T-cell (primary cell): ENCODE measurements at regions not wholly inside any gene's neighbourhood (a gene's known extent, or its start where the extent isn't known, plus 50 kb on each side); places are given as distances from the start of the nearest gene placed in this dataset.

Experiments
- ATAC-seq, 4 experiments: fragments of 200-7000 bp in 3 of 4; fragments of 150-1000 bp in 1 of 4; cut with Tn5 transposase; replicated peaks in 1 of 4; 1 replicate in 3 of 4; 2 replicates in 1 of 4; pipeline ENCODE4 v1.10.0; 2021; ENCODE audit warnings: moderate library complexity in 3 of 4, mild to moderate bottlenecking in 2 of 4, moderate number of reproducible peaks in 1 of 4
- CTCF ChIA-PET, 2 donors: fragments of 300-600 bp; sonication (Branson Sonifier 250); formaldehyde crosslinking; loops; one replicate each; lab custom pipeline; 2022; ENCODE audit warnings: antibody characterized with exemption in 2 of 2; lab: Charles Lee
- POLR2A ChIA-PET, 2 donors: fragments of 300-600 bp; sonication (Branson Sonifier 250); formaldehyde crosslinking; loops; one replicate each; lab custom pipeline; 2022; ENCODE audit warnings: antibody characterized with exemption in 2 of 2; lab: Charles Lee
- DNase-seq, 35 experiments: peaks; one replicate each; pipeline versions ENCODE4 v3.0.0 to v3.0.0-alpha.2; 2013 to 2023
- H3K27ac ChIP-seq: one replicate; pipeline ENCODE4 v1.5.1; 2013; ENCODE audit warnings: low read length
- H3K27me3 ChIP-seq, 2 experiments: replicated peaks in 1 of 2; 1 replicate in 1 of 2; 2 replicates in 1 of 2; pipeline versions ENCODE4 v1.6.1 to v1.7.0; 2013; ENCODE audit warnings: low read length in 1 of 2, mixed read lengths in 1 of 2; ENCODE audit not compliant: control insufficient read depth in 2 of 2, insufficient read depth in 2 of 2; ENCODE audit errors: extremely low read depth in 1 of 2
- H3K36me3 ChIP-seq, 2 donors: 1 replicate in 1 of 2; 2 replicates in 1 of 2; pipeline versions ENCODE4 v1.6.1 to v1.7.0; 2013; ENCODE audit warnings: low read length in 1 of 2; ENCODE audit not compliant: control insufficient read depth in 2 of 2, insufficient read depth in 1 of 2; ENCODE audit errors: extremely low read depth in 1 of 2
- H3K4me1 ChIP-seq, 2 experiments: 1 replicate in 1 of 2; 2 replicates in 1 of 2; pipeline versions ENCODE4 v1.6.1 to v1.7.0; 2013; ENCODE audit warnings: low read length in 2 of 2, mixed read lengths in 1 of 2; ENCODE audit not compliant: insufficient read depth in 2 of 2, control insufficient read depth in 1 of 2; ENCODE audit errors: extremely low read depth in 1 of 2
- H3K4me3 ChIP-seq, 2 donors: 1 replicate in 1 of 2; 2 replicates in 1 of 2; pipeline versions ENCODE4 v1.5.1 to v1.7.0; 2013; ENCODE audit warnings: mild to moderate bottlenecking in 2 of 2, low read length in 1 of 2, moderate library complexity in 1 of 2; ENCODE audit not compliant: control insufficient read depth in 1 of 2; ENCODE audit errors: extremely low read depth in 1 of 2
- H3K9me3 ChIP-seq: 2 replicates; pipeline ENCODE4 v1.7.0; 2013
- H3K27ac Mint-ChIP-seq, 2 donors: one replicate each; pipeline ENCODE4 v1.8.0; 2020 to 2021; ENCODE audit warnings: mild to moderate bottlenecking in 2 of 2, mixed read lengths in 2 of 2
- H3K27me3 Mint-ChIP-seq, 2 donors: one replicate each; pipeline ENCODE4 v1.8.0; 2021 to 2022; ENCODE audit warnings: mixed read lengths in 2 of 2
- H3K36me3 Mint-ChIP-seq: one replicate; pipeline ENCODE4 v1.8.0; 2021; ENCODE audit warnings: mixed read lengths
- H3K4me1 Mint-ChIP-seq, 3 donors: one replicate each; pipeline ENCODE4 v1.8.0; 2020 to 2022; ENCODE audit warnings: mixed read lengths in 3 of 3, mild to moderate bottlenecking in 1 of 3
- H3K4me3 Mint-ChIP-seq, 3 donors: one replicate each; pipeline ENCODE4 v1.8.0; 2020 to 2022; ENCODE audit warnings: mild to moderate bottlenecking in 3 of 3, mixed read lengths in 3 of 3, moderate library complexity in 3 of 3
- H3K9me3 Mint-ChIP-seq, 3 donors: one replicate each; pipeline ENCODE4 v1.8.0; 2020 to 2022; ENCODE audit warnings: mixed read lengths in 3 of 3
- WGBS: methylation state at CpG from one replicate; pipeline ENCODE4 v1.1.5; 2013; ENCODE audit warnings: missing lambda C conversion rate; ENCODE audit not compliant: insufficient coverage; 5-methylcytosine and 5-hydroxymethylcytosine counted together

- H3K27me3 Mint-ChIP-seq: peaks cover 3 to 4% of the 10 kb centered on the region in 2 donors
- no peaks in the 10 kb centered on the region for H3K4me1 Mint-ChIP-seq
- Histone ChIP-seq H3K36me3 (no peaks in the 10 kb centered on the region), H3K4me1 (peaks cover 0 to 4% of the 10 kb centered on the region in 2 experiments), H3K9me3 (no peaks in the 10 kb centered on the region), H3K27me3 (peaks cover 0 to 31% of the 10 kb centered on the region in 2 experiments), H3K4me3 (no peak overlapping the region), H3K27ac (no peak overlapping the region)
- no peaks in the 10 kb centered on the region for H3K9me3 Mint-ChIP-seq
- H3K36me3 Mint-ChIP-seq: no peaks in the 10 kb centered on the region
- POLR2A ChIA-PET: no interaction called here
- H3K27ac Mint-ChIP-seq: no peak overlapping the region
- ATAC-seq (peak; percentile 71 to 84 (median 78)), DNase-seq (peak; percentile 30 to 88 (median 70))
- no peak overlapping the region for H3K4me3 Mint-ChIP-seq
- 43% methylated on average over 13 of the region's 20 CpGs for WGBS
- CTCF ChIA-PET: interaction anchor here (0.6 to 0.8 kb wide), 4 partner anchors 426 to 805 kb away, joined by 3 to 5 read pairs (median 4); no protein-coding TSS in a partner anchor
Observed at GRCh38 chr22:23385678-23386631, 194.1 kb downstream of the IGLL1 start.

DNA sequence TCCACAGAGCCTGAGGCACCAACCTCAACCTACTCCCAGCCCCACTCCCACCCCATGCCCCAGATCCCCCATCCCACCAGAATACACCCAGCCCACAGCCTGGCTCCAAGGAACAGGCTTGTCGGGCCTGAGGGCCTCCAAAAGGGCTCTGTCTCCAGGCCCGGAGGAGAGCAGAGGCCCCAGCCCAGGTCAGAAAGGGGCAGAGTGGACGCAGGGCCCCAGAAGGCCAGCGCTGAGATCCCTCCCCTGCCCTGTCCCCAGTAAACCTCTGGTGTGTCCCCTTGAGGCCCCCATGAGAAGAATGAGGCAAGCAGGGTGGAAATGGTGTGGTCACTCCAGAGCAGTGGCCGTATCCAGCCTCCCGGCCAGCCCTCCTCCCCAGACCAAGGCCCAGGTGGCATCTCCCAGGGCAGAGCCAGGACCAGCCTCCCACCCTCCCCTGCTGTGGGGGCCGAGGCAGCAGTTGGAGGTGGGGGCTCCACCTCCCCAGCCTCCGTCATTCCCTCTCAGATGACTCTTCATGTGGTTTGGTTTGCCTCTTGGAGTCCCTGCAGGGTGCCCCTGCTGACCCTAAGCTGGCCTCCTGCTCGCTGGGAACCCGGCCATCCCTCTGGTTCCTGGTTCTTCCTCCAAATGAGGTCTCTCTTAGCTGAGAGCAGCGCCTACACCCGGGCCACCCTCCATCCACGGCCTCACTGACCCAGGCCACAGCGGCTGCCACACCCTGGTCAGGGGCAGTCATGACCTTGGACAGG, 195.0 kb downstream of the IGLL1 start:
- Mint-ChIP-seq H3K27me3 (peaks cover 3 to 4% of the 10 kb centered on the region in 2 donors), H3K4me1 (no peaks in the 10 kb centered on the region), H3K27ac (no peak overlapping the region), H3K36me3 (no peaks in the 10 kb centered on the region), H3K4me3 (no peak overlapping the region), H3K9me3 (no peaks in the 10 kb centered on the region)
- no peak for DNase-seq
- H3K27me3 ChIP-seq: peaks cover 0 to 31% of the 10 kb centered on the region in 2 experiments
- peak in 1 of 4 experiments; percentile 8 for ATAC-seq
- no peaks in the 10 kb centered on the region for H3K9me3 ChIP-seq
- H3K4me3 ChIP-seq: no peak overlapping the region
- POLR2A ChIA-PET: no interaction called here
- no peak overlapping the region for H3K27ac ChIP-seq
- H3K4me1 ChIP-seq: peaks cover 0 to 4% of the 10 kb centered on the region in 2 experiments
- WGBS: 86% methylated on average over 6 of the region's 14 CpGs
- no peaks in the 10 kb centered on the region for H3K36me3 ChIP-seq
- CTCF ChIA-PET: interaction anchor here in 1 of 2 donors (0.7 kb wide), 1 partner anchor 425 kb away, joined by 3 read pairs; no protein-coding TSS in a partner anchor

- no peaks in the 10 kb centered on the region for H3K36me3 ChIP-seq
- no peak overlapping the region for H3K27ac ChIP-seq
- Mint-ChIP-seq H3K36me3 (no peaks in the 10 kb centered on the region), H3K4me3 (no peak overlapping the region), H3K27me3 (peaks cover 3 to 4% of the 10 kb centered on the region in 2 donors), H3K9me3 (no peaks in the 10 kb centered on the region), H3K4me1 (no peaks in the 10 kb centered on the region), H3K27ac (no peak overlapping the region)
- no peak for ATAC-seq
- peaks cover 0 to 4% of the 10 kb centered on the region in 2 experiments for H3K4me1 ChIP-seq
- ChIA-PET CTCF (no interaction called here), POLR2A (no interaction called here)
- DNase-seq: no peak
- H3K4me3 ChIP-seq: no peak overlapping the region
- H3K27me3 ChIP-seq: peaks cover 0 to 31% of the 10 kb centered on the region in 2 experiments
- WGBS: 63% methylated on average over 10 of the region's 10 CpGs
- H3K9me3 ChIP-seq: no peaks in the 10 kb centered on the region
Observed at GRCh38 chr22:23384431-23384830, 195.7 kb downstream of the IGLL1 start.

GRCh38 chr22:23383491-23384361, 196.4 kb downstream of the IGLL1 start:
- H3K9me3 Mint-ChIP-seq: no peaks in the 10 kb centered on the region
- DNase-seq: no peak
- H3K27ac ChIP-seq: no peak overlapping the region
- H3K4me3 ChIP-seq: no peak overlapping the region
- no peaks in the 10 kb centered on the region for H3K36me3 ChIP-seq
- no peak for ATAC-seq
- ChIA-PET POLR2A (no interaction called here), CTCF (no interaction called here)
- H3K4me3 Mint-ChIP-seq: no peak overlapping the region
- H3K36me3 Mint-ChIP-seq: no peaks in the 10 kb centered on the region
- WGBS: 38% methylated on average over 15 of the region's 23 CpGs
- H3K27me3 ChIP-seq: peaks cover 0 to 31% of the 10 kb centered on the region in 2 experiments
- H3K27me3 Mint-ChIP-seq: peaks cover 3 to 4% of the 10 kb centered on the region in 2 donors
- no peak overlapping the region for H3K27ac Mint-ChIP-seq
- no peaks in the 10 kb centered on the region for H3K9me3 ChIP-seq
- H3K4me1 ChIP-seq: peaks cover 0 to 4% of the 10 kb centered on the region in 2 experiments
- H3K4me1 Mint-ChIP-seq: no peaks in the 10 kb centered on the region

GRCh38 chr22:23382428-23383218, 197.5 kb downstream of the IGLL1 start:
- ATAC-seq (no peak), DNase-seq (no peak)
- Mint-ChIP-seq H3K4me1 (no peaks in the 10 kb centered on the region), H3K27me3 (peaks cover 3 to 4% of the 10 kb centered on the region in 2 donors), H3K36me3 (no peaks in the 10 kb centered on the region), H3K9me3 (no peaks in the 10 kb centered on the region), H3K27ac (no peak overlapping the region), H3K4me3 (no peak overlapping the region)
- Histone ChIP-seq H3K4me3 (no peak overlapping the region), H3K36me3 (no peaks in the 10 kb centered on the region), H3K27me3 (peaks cover 0 to 31% of the 10 kb centered on the region in 2 experiments), H3K4me1 (peaks cover 0 to 4% of the 10 kb centered on the region in 2 experiments), H3K9me3 (no peaks in the 10 kb centered on the region), H3K27ac (no peak overlapping the region)
- 86% methylated on average over 4 of the region's 16 CpGs for WGBS
- CTCF ChIA-PET: no interaction called here
- POLR2A ChIA-PET: no interaction called here
